Progenitor cell of endocrine pancreas (in vitro differentiated cells): ENCODE measurements at regions not wholly inside any gene's neighbourhood (a gene's known extent, or its start where the extent isn't known, plus 50 kb on each side); places are given as distances from the start of the nearest gene placed in this dataset.

Experiments used
- DNase-seq: peaks from one replicate; pipeline ENCODE4 v3.0.0; 2021; ENCODE audit warnings: low spot score; ENCODE audit not compliant: unreplicated experiment
- H3K27ac Mint-ChIP-seq: 2 replicates; pipeline ENCODE4 v1.8.0; 2021; ENCODE audit warnings: mild to moderate bottlenecking, moderate library complexity, mixed read lengths
- H3K27me3 Mint-ChIP-seq: 2 replicates; pipeline ENCODE4 v1.8.0; 2021; ENCODE audit warnings: mixed read lengths
- H3K36me3 Mint-ChIP-seq: 2 replicates; pipeline ENCODE4 v1.8.0; 2022; ENCODE audit warnings: mixed read lengths; ENCODE audit not compliant: insufficient read depth
- H3K4me1 Mint-ChIP-seq: 2 replicates; pipeline ENCODE4 v1.8.0; 2021; ENCODE audit warnings: low read depth, mixed read lengths
- H3K4me3 Mint-ChIP-seq: 2 replicates; pipeline ENCODE4 v1.8.0; 2021; ENCODE audit warnings: low read depth, mild to moderate bottlenecking, moderate library complexity, mixed read lengths
- H3K9me3 Mint-ChIP-seq: 2 replicates; pipeline ENCODE4 v1.8.0; 2021; ENCODE audit warnings: low read depth, mixed read lengths
- CTCF ChIP-seq: fragments of 200-600 bp; sonication (generic); IDR thresholded peaks from one replicate; pipeline ENCODE4 v1.5.0; 2021; ENCODE audit warnings: antibody characterized with exemption, mild to moderate bottlenecking; ENCODE audit not compliant: unreplicated experiment

- H3K27ac Mint-ChIP-seq, result no peak overlapping the region
- no peak for TF ChIP-seq CTCF
- no peak overlapping the region for H3K4me3 Mint-ChIP-seq
- H3K27me3 Mint-ChIP-seq, result peaks cover 6% of the 10 kb centered on the region
- H3K4me1 Mint-ChIP-seq, result no peaks in the 10 kb centered on the region
- no peaks in the 10 kb centered on the region for H3K36me3 Mint-ChIP-seq
- no peaks in the 10 kb centered on the region for H3K9me3 Mint-ChIP-seq
- DNase-seq, result no peak
Observed at GRCh38 chr20:58040447-58041290, 187.8 kb downstream of the ANKRD60 start.

- Mint-ChIP-seq H3K9me3 (no peaks in the 10 kb centered on the region), H3K27me3 (peaks cover 9% of the 10 kb centered on the region), H3K36me3 (no peaks in the 10 kb centered on the region), H3K27ac (no peak overlapping the region), H3K4me3 (no peak overlapping the region), H3K4me1 (no peaks in the 10 kb centered on the region)
- no peak for TF ChIP-seq CTCF
- no peak for DNase-seq
Observed at GRCh38 chr20:58039274-58040092, 189.0 kb downstream of the ANKRD60 start.

GRCh38 chr20:58038123-58038654 lies 190.3 kb downstream of the ANKRD60 start:
- Mint-ChIP-seq H3K36me3 (no peaks in the 10 kb centered on the region), H3K27ac (no peak overlapping the region), H3K27me3 (peaks cover 15% of the 10 kb centered on the region), H3K4me1 (no peaks in the 10 kb centered on the region), H3K4me3 (no peak overlapping the region), H3K9me3 (no peaks in the 10 kb centered on the region)
- TF ChIP-seq CTCF, result no peak
- no peak for DNase-seq

- H3K4me3 Mint-ChIP-seq, result no peak overlapping the region
- peaks cover 15% of the 10 kb centered on the region for H3K27me3 Mint-ChIP-seq
- no peaks in the 10 kb centered on the region for H3K9me3 Mint-ChIP-seq
- no peaks in the 10 kb centered on the region for H3K36me3 Mint-ChIP-seq
- H3K27ac Mint-ChIP-seq, result no peak overlapping the region
- no peaks in the 10 kb centered on the region for H3K4me1 Mint-ChIP-seq
- no peak for DNase-seq
- TF ChIP-seq CTCF, result no peak
Observed at GRCh38 chr20:58037631-58038030, 190.8 kb downstream of the ANKRD60 start.

GRCh38 chr20:58033026-58033536 lies 195.4 kb downstream of the ANKRD60 start:
- TF ChIP-seq CTCF, result no peak
- H3K36me3 Mint-ChIP-seq, result no peaks in the 10 kb centered on the region
- no peak overlapping the region for H3K4me3 Mint-ChIP-seq
- no peaks in the 10 kb centered on the region for H3K4me1 Mint-ChIP-seq
- H3K27ac Mint-ChIP-seq, result no peak overlapping the region
- H3K27me3 Mint-ChIP-seq, result peaks cover 31% of the 10 kb centered on the region
- DNase-seq, result no peak
- H3K9me3 Mint-ChIP-seq, result no peaks in the 10 kb centered on the region
